ENCODE measurements at regions not wholly inside any gene's neighbourhood (a gene's known extent, or its start where the extent isn't known, plus 50 kb on each side); places are given as distances from the start of the nearest gene placed in this dataset.

DNA sequence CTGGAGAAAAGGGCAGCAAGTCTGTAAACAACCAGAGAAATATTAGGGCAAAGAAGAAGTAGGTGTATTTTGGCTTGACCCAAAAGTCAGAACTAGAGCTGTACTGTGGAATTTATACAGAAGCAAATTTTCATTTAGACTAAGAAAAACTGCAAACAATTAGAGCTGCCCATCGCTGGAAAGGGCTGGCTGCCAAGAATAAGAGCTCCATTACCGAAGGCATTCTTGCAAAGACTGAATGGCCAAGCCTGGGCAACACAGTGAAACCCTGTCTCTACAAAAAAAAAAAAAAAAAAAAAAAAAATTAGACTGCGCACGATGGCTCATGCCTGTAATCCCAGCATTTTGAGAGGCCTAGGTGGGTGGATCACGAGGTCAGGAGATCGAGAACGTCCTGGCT is 53.9 kb upstream of the TMC5 start:
- H3K9ac ChIP-seq: no peak overlapping the region
- TF ChIP-seq TCF12 (IDR thresholded peaks at IDR 0.05) (no peak), GABPA (IDR thresholded peaks at IDR 0.05; ENCODE audit: low read depth) (no peak), NRF1 (IDR thresholded peaks at IDR 0.05; ENCODE audit: low read depth, low read length) (no peak), FOXJ3 (CRISPR knock-in tag; IDR thresholded peaks at IDR 0.05) (no peak), SMC3 (IDR thresholded peaks at IDR 0.05; ENCODE audit: low read depth, low read length) (no peak), TEAD4 (IDR thresholded peaks at IDR 0.05; ENCODE audit: borderline replicate concordance, insufficient read depth) (no peak), SIN3A (IDR thresholded peaks at IDR 0.05; ENCODE audit: borderline replicate concordance, low read depth, low read length) (no peak)
- TF ChIP-seq, protein P1, sequence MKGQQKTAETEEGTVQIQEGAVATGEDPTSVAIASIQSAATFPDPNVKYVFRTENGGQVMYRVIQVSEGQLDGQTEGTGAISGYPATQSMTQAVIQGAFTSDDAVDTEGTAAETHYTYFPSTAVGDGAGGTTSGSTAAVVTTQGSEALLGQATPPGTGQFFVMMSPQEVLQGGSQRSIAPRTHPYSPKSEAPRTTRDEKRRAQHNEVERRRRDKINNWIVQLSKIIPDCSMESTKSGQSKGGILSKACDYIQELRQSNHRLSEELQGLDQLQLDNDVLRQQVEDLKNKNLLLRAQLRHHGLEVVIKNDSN (IDR thresholded peaks at IDR 0.05; ENCODE audit: borderline replicate concordance, low read depth): no peak
- TF ChIP-seq, protein P2, sequence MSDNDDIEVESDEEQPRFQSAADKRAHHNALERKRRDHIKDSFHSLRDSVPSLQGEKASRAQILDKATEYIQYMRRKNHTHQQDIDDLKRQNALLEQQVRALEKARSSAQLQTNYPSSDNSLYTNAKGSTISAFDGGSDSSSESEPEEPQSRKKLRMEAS (IDR thresholded peaks at IDR 0.05; ENCODE audit: low read depth): no peak
- TF ChIP-seq, protein P3, sequence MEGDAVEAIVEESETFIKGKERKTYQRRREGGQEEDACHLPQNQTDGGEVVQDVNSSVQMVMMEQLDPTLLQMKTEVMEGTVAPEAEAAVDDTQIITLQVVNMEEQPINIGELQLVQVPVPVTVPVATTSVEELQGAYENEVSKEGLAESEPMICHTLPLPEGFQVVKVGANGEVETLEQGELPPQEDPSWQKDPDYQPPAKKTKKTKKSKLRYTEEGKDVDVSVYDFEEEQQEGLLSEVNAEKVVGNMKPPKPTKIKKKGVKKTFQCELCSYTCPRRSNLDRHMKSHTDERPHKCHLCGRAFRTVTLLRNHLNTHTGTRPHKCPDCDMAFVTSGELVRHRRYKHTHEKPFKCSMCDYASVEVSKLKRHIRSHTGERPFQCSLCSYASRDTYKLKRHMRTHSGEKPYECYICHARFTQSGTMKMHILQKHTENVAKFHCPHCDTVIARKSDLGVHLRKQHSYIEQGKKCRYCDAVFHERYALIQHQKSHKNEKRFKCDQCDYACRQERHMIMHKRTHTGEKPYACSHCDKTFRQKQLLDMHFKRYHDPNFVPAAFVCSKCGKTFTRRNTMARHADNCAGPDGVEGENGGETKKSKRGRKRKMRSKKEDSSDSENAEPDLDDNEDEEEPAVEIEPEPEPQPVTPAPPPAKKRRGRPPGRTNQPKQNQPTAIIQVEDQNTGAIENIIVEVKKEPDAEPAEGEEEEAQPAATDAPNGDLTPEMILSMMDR (IDR thresholded peaks at IDR 0.05): no peak
- TF ChIP-seq, protein P4, sequence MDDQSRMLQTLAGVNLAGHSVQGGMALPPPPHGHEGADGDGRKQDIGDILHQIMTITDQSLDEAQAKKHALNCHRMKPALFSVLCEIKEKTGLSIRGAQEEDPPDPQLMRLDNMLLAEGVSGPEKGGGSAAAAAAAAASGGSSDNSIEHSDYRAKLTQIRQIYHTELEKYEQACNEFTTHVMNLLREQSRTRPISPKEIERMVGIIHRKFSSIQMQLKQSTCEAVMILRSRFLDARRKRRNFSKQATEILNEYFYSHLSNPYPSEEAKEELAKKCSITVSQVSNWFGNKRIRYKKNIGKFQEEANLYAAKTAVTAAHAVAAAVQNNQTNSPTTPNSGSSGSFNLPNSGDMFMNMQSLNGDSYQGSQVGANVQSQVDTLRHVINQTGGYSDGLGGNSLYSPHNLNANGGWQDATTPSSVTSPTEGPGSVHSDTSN (IDR thresholded peaks at IDR 0.05): no peak
- no peak overlapping the region for H3K27ac ChIP-seq (ENCODE audit: low read depth in 2 of 2, low read length in 1 of 2)
- ChIA-PET CTCF (interaction anchor here (0.7 to 1.3 kb wide), 2 partner anchors 85 to 152 kb away, joined by 3 read pairs; no protein-coding TSS in a partner anchor), POLR2A (no interaction called here)
- H3K4me3 ChIP-seq (ENCODE audit: low read depth in 2 of 2, low read length in 1 of 2): no peak overlapping the region
- H3K4me2 ChIP-seq: no peak overlapping the region
- 45% methylated on average over 7 of the region's 7 CpGs for WGBS (ENCODE audit: low lambda C conversion rate)
- H3K4me1 ChIP-seq (ENCODE audit: control insufficient read depth in 1 of 2, insufficient read depth in 2 of 2, low read depth in 1 of 2, low read length in 1 of 2): no peaks in the 10 kb centered on the region
- no peaks in the 10 kb centered on the region for H3K9me2 ChIP-seq
- H3K9me3 ChIP-seq: no peaks in the 10 kb centered on the region
- no peaks in the 10 kb centered on the region for H3F3A ChIP-seq (replicated peaks; ENCODE audit: insufficient read depth)
- no peaks in the 10 kb centered on the region for H3K36me3 ChIP-seq (replicated peaks in 1 of 2; ENCODE audit: control insufficient read depth in 1 of 2, insufficient read depth in 2 of 2, low read length in 1 of 2)
- H3K79me2 ChIP-seq (ENCODE audit: insufficient read depth): no peaks in the 10 kb centered on the region
- H2AFZ ChIP-seq (ENCODE audit: low read depth): no peak overlapping the region
- no peaks in the 10 kb centered on the region for H3K27me3 ChIP-seq (ENCODE audit: insufficient read depth)
- DNase-seq: no peak
- H4K20me1 ChIP-seq (ENCODE audit: insufficient read depth): no peaks in the 10 kb centered on the region

DNA sequence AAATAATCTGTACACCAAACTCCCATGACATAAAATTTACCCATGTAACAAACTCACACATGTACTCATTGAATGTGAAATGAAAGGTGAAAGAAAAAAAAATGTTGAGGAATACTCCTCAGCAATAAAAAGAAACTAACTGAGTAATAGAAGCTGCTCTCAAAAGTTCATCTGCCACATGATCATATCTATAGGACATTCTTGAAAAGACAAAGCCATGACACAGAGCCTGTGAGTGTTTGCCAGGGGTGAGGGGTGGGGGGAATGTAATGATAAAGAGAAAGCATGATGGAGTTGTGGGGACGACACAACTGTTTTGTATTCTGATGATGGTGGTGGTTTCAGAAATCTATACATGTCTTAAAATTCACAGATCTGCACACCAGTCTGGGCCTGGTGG is 52.2 kb upstream of the TMC5 start:
- Histone ChIP-seq H3K4me2 (no peak overlapping the region), H3K27ac (ENCODE audit: low read depth in 2 of 2, low read length in 1 of 2) (no peak overlapping the region), H3K4me3 (ENCODE audit: low read depth in 2 of 2, low read length in 1 of 2) (no peak overlapping the region), H3K36me3 (replicated peaks in 1 of 2; ENCODE audit: control insufficient read depth in 1 of 2, insufficient read depth in 2 of 2, low read length in 1 of 2) (no peaks in the 10 kb centered on the region), H2AFZ (ENCODE audit: low read depth) (no peak overlapping the region), H4K20me1 (ENCODE audit: insufficient read depth) (no peaks in the 10 kb centered on the region), H3K79me2 (ENCODE audit: insufficient read depth) (no peaks in the 10 kb centered on the region), H3F3A (replicated peaks; ENCODE audit: insufficient read depth) (no peaks in the 10 kb centered on the region), H3K27me3 (ENCODE audit: insufficient read depth) (no peaks in the 10 kb centered on the region), H3K9me3 (no peaks in the 10 kb centered on the region), H3K9me2 (no peaks in the 10 kb centered on the region), H3K9ac (no peak overlapping the region), H3K4me1 (ENCODE audit: control insufficient read depth in 1 of 2, insufficient read depth in 2 of 2, low read depth in 1 of 2, low read length in 1 of 2) (no peaks in the 10 kb centered on the region)
- 30% methylated on average over 1 of the region's 1 CpG for WGBS (ENCODE audit: low lambda C conversion rate)
- POLR2A ChIA-PET: no interaction called here
- no peak for DNase-seq
- CTCF ChIA-PET: interaction anchor here (1.0 to 1.3 kb wide), 4 partner anchors 10 to 279 kb away, joined by 3 to 5 read pairs (median 3); no protein-coding TSS in a partner anchor
- TF ChIP-seq RXRA (IDR thresholded peaks at IDR 0.05; ENCODE audit: borderline replicate concordance, low read depth) (no peak), JUND (IDR thresholded peaks at IDR 0.05) (no peak), MXI1 (IDR thresholded peaks at IDR 0.05; ENCODE audit: low read depth, low read length) (no peak), RAD21 (IDR thresholded peaks at IDR 0.05; ENCODE audit: low read length) (no peak), CHD2 (IDR thresholded peaks at IDR 0.05; ENCODE audit: low read length, partially characterized antibody) (no peak), RCOR1 (IDR thresholded peaks at IDR 0.05; ENCODE audit: low read length) (no peak), FOSL2 (IDR thresholded peaks at IDR 0.05; ENCODE audit: borderline replicate concordance, low read depth) (no peak), MEF2A (IDR thresholded peaks at IDR 0.05; ENCODE audit: borderline replicate concordance, low read depth) (no peak)
- TF ChIP-seq, protein P3 (IDR thresholded peaks at IDR 0.05): no peak
- TF ChIP-seq, protein P5, sequence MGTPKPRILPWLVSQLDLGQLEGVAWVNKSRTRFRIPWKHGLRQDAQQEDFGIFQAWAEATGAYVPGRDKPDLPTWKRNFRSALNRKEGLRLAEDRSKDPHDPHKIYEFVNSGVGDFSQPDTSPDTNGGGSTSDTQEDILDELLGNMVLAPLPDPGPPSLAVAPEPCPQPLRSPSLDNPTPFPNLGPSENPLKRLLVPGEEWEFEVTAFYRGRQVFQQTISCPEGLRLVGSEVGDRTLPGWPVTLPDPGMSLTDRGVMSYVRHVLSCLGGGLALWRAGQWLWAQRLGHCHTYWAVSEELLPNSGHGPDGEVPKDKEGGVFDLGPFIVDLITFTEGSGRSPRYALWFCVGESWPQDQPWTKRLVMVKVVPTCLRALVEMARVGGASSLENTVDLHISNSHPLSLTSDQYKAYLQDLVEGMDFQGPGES (IDR thresholded peaks at IDR 0.05; ENCODE audit: low read depth, low read length): no peak
- TF ChIP-seq, protein P2 (IDR thresholded peaks at IDR 0.05; ENCODE audit: low read depth): no peak

Measured in SK-N-SH (cell line).